A673 (cell line): ENCODE measurements at regions not wholly inside any gene's neighbourhood (a gene's known extent, or its start where the extent isn't known, plus 50 kb on each side); places are given as distances from the start of the nearest gene placed in this dataset.

ENCODE experiments used
- EZH2 ChIP-seq: fragments of 200-600 bp; sonication (generic); IDR thresholded peaks from 2 replicates; pipeline ENCODE4 v1.6.1; 2017; ENCODE audit warnings: borderline replicate concordance, low read depth, mild to moderate bottlenecking, mixed read lengths, antibody characterized with exemption, low read length; ENCODE audit not compliant: poor library complexity, severe bottlenecking
- TF ChIP-seq, protein P1 (sequence below): fragments of 300-800, 200-600 bp; sonication (generic); conservative IDR thresholded peaks from 2 replicates; pipeline ENCODE4 v1.5.1; 2017; ENCODE audit warnings: low read depth, mild to moderate bottlenecking, antibody characterized with exemption, low read length, moderate library complexity, mixed read lengths

DNA sequence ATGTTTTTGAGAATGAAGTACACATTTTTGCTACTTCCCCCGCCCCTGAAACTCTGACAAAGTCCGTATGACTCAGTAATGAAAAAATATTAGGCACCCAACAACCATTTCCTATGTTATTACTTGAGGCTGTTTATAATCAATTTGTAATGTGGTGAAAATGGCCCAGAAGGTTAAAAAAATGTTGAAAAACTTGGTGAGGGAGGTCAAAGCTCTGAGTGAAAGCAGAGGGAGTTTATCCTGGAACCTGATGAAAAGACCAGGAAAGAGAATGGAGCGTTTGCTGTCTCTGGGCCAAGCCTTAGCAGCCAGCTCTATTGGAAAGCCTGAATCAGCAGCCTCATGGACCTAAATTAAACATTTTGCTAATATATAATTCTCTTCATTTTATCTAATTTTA, 367.7 kb upstream of the NEGR1 start:
- TF ChIP-seq, protein P1, sequence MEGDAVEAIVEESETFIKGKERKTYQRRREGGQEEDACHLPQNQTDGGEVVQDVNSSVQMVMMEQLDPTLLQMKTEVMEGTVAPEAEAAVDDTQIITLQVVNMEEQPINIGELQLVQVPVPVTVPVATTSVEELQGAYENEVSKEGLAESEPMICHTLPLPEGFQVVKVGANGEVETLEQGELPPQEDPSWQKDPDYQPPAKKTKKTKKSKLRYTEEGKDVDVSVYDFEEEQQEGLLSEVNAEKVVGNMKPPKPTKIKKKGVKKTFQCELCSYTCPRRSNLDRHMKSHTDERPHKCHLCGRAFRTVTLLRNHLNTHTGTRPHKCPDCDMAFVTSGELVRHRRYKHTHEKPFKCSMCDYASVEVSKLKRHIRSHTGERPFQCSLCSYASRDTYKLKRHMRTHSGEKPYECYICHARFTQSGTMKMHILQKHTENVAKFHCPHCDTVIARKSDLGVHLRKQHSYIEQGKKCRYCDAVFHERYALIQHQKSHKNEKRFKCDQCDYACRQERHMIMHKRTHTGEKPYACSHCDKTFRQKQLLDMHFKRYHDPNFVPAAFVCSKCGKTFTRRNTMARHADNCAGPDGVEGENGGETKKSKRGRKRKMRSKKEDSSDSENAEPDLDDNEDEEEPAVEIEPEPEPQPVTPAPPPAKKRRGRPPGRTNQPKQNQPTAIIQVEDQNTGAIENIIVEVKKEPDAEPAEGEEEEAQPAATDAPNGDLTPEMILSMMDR: no peak
- TF ChIP-seq EZH2: no peak
